H1 (cell line): ENCODE measurements at regions not wholly inside any gene's neighbourhood (a gene's known extent, or its start where the extent isn't known, plus 50 kb on each side); places are given as distances from the start of the nearest gene placed in this dataset.

Experiments used
- BRCA1 ChIP-seq: IDR thresholded peaks from 2 replicates; pipeline ENCODE4 v1.6.1; 2012; ENCODE audit warnings: low read depth, low read length, improper control_type of control experiment
- FOSL1 ChIP-seq: IDR thresholded peaks from 2 replicates; pipeline ENCODE4 v1.6.1; 2011; ENCODE audit warnings: mild to moderate bottlenecking, low read depth, low read length, moderate library complexity; ENCODE audit not compliant: insufficient read depth
- JUN ChIP-seq: IDR thresholded peaks from 2 replicates; pipeline ENCODE4 v1.6.1; 2011; ENCODE audit warnings: low read depth, mild to moderate bottlenecking, improper control_type of control experiment, low read length
- MAFK ChIP-seq: IDR thresholded peaks from 2 replicates; pipeline ENCODE4 v1.6.1; 2012; ENCODE audit warnings: low read depth, mild to moderate bottlenecking, improper control_type of control experiment, low read length
- PHF8 ChIP-seq: fragments of 200-600 bp; sonication (generic); conservative IDR thresholded peaks from 2 replicates; pipeline ENCODE4 v1.7.1; 2012; ENCODE audit warnings: low read depth, mild to moderate bottlenecking, inconsistent platforms, low read length, moderate library complexity
- POLR2A ChIP-seq, 2 experiments: IDR thresholded peaks; 1 replicate in 1 of 2; 2 replicates in 1 of 2; pipeline ENCODE4 v1.6.1; 2011; ENCODE audit warnings: low read depth in 2 of 2, low read length in 2 of 2, mild to moderate bottlenecking in 2 of 2; ENCODE audit errors: control extremely low read depth in 1 of 2
- POLR2AphosphoS5 ChIP-seq: IDR thresholded peaks from 2 replicates; pipeline ENCODE4 v1.6.1; 2011; ENCODE audit warnings: low read depth, low read length
- RAD21 ChIP-seq, 2 experiments: IDR thresholded peaks in 1 of 2; conservative IDR thresholded peaks in 1 of 2; 2 replicates each; pipeline ENCODE4 v1.6.1; 2011; ENCODE audit warnings: low read depth in 2 of 2, low read length in 2 of 2, improper control_type of control experiment in 1 of 2, inconsistent platforms in 1 of 2, mild to moderate bottlenecking in 1 of 2, moderate library complexity in 1 of 2
- SAP30 ChIP-seq: fragments of 300-600 bp; sonication (generic); IDR thresholded peaks from 2 replicates; pipeline ENCODE4 v1.7.1; 2012; ENCODE audit warnings: low read length, moderate library complexity, mild to moderate bottlenecking, inconsistent platforms; ENCODE audit not compliant: insufficient read depth, insufficient replicate concordance
- TF ChIP-seq, protein P1 (sequence below), 3 experiments: IDR thresholded peaks; 1 replicate in 2 of 3; 2 replicates in 1 of 3; pipeline versions ENCODE4 v1.5.1 to v1.6.1; 2011; ENCODE audit warnings: low read length in 3 of 3, mild to moderate bottlenecking in 3 of 3, inconsistent platforms in 2 of 3, low read depth in 1 of 3, moderate library complexity in 1 of 3; ENCODE audit not compliant: insufficient read depth in 1 of 3; ENCODE audit errors: control extremely low read depth in 1 of 3

DNA sequence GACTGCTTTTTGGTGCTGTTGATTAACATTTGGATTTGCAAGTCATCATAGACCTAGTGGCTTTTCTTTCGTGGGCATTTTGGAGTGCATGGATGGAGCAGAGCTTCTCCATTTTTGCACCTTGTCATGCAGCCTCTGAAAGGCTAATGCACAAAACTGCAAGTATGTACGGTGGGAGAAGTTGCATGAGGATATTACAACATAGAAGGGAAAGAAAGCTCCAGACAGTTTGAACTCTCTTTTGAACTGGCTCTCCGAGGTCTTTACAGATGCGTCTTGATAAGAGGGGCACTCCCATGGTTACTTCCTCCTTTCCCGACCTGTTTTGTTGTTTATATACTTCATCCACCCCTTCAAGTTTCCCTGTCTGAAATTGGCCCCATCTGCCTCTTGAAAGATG, 147.1 kb upstream of the GBE1 start:
- TF ChIP-seq POLR2A (IDR thresholded peaks at IDR 0.05; ENCODE audit: control extremely low read depth in 1 of 2, low read depth in 2 of 2, low read length in 2 of 2) (no peak), POLR2AphosphoS5 (no peak), BRCA1 (no peak), JUN (no peak), PHF8 (no peak), RAD21 (IDR thresholded peaks at IDR 0.05 in 1 of 2, conservative IDR thresholded peaks at IDR 0.05 in 1 of 2; ENCODE audit: low read depth in 2 of 2, low read length in 2 of 2) (no peak), FOSL1 (no peak), MAFK (no peak), SAP30 (no peak)
- TF ChIP-seq, protein P1, sequence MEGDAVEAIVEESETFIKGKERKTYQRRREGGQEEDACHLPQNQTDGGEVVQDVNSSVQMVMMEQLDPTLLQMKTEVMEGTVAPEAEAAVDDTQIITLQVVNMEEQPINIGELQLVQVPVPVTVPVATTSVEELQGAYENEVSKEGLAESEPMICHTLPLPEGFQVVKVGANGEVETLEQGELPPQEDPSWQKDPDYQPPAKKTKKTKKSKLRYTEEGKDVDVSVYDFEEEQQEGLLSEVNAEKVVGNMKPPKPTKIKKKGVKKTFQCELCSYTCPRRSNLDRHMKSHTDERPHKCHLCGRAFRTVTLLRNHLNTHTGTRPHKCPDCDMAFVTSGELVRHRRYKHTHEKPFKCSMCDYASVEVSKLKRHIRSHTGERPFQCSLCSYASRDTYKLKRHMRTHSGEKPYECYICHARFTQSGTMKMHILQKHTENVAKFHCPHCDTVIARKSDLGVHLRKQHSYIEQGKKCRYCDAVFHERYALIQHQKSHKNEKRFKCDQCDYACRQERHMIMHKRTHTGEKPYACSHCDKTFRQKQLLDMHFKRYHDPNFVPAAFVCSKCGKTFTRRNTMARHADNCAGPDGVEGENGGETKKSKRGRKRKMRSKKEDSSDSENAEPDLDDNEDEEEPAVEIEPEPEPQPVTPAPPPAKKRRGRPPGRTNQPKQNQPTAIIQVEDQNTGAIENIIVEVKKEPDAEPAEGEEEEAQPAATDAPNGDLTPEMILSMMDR (IDR thresholded peaks at IDR 0.05; ENCODE audit: control extremely low read depth in 1 of 3, insufficient read depth in 1 of 3, low read depth in 1 of 3, low read length in 3 of 3), result no peak
